ENCODE measurements at regions not wholly inside any gene's neighbourhood (a gene's known extent, or its start where the extent isn't known, plus 50 kb on each side); places are given as distances from the start of the nearest gene placed in this dataset.

- no peak for DNase-seq
Observed at GRCh38 chr2:109070290-109070689, 58.7 kb upstream of the SH3RF3 start.

GRCh38 chr2:109069331-109070194 is 59.4 kb upstream of the SH3RF3 start:
- DNase-seq = no peak

DNA sequence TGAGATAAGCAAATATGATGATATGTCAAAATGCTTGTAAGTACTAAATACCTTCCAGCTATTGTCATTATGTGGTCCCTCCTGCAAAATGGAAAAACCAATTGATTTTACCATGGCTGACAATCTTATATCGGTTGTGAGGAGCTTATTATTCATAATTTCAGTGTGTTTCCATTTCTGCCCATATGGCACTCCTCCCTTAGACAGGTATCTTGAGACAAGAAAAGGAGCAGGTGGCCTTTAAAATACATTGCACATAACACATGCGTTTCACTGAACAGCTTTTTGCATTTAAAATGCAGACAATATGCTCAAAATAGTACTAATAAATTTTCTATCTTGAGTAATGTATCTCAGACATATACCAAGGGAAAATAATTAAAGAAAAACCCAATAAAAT is 60.2 kb upstream of the SH3RF3 start:
- DNase-seq = no peak

DNA sequence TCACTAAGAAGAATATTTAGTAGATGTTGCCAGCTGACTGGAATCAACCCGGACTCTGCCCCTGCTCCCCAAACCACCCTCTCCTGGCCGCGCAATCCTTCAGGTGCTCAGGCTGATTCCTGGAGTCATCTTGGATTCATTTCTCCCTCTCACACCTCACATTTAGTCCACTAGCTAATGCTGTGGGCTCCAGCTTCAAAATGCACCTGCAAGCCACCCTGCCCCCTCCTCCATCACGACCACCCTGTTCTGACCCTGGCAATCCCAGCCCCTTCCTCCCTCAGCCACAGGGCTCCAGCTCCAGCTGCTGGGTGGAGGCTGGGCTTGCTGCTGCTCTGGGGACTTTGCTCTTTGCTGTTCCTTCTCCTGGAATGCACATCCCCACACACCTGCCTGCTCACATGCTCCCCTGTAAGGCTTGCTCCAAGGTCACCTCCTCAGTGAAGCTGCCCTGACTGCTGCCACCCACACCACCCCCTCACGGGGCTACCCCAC is 61.3 kb upstream of the SH3RF3 start:
- no peak for DNase-seq

GRCh38 chr2:109066917-109067597 is 61.9 kb upstream of the SH3RF3 start:
- no peak for DNase-seq

DNA sequence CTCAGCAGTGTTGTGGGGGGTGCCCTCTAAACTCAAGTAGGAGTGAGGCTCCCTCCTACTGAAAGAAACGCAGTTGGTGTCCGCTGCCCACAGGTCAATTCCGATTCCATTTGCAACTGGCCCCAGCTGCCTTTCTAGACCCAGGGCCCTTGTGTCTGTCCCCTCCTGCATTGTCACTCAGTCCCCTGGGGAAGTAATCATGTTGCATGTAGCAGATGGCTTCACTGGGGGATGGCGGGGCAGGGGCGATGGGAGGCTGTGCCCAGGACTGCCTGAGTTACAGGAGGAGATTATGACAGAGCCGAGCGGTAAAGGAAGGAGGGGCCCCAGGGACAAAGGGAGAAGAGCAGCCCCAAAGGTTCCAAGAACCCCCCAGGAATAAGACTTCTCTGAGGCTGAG is 62.5 kb upstream of the SH3RF3 start:
- DNase-seq = no peak

- no peak for DNase-seq
Observed at GRCh38 chr2:109065391-109065734, 63.6 kb upstream of the SH3RF3 start.

DNA sequence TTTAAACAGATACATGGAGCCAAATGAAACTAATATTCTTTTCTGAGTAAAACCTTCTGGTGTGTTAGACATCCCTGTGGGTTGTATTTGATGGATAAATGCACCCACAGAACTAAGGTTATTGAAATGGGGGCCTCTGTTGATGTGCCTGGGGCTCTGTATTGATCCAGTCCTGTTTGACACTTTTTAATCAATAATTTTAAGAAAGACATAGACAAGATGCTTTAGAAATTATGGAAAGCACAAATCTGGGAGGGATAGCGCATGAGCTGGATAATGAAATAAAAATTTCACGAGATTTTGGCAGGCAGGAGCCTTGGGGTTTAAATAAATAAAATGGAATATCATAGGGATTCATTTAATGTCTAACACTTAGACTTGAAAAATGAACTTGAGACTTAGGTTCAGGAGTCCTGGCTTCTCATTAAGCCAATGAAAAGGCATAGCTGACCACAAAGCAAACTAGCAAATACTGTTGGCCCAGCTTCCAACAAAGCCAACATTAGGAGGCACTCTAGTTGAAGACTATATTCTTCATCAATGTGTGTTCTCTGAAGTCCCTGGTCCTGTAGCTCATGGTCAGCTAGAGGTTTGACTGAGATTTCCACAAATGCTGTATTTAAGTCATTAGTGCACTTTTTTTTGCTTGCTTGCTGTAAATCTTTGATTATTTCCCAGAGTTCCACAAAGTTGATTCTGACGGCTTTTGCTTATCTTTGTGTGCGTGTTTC is 64.2 kb upstream of the SH3RF3 start:
- DNase-seq = no peak

DNA sequence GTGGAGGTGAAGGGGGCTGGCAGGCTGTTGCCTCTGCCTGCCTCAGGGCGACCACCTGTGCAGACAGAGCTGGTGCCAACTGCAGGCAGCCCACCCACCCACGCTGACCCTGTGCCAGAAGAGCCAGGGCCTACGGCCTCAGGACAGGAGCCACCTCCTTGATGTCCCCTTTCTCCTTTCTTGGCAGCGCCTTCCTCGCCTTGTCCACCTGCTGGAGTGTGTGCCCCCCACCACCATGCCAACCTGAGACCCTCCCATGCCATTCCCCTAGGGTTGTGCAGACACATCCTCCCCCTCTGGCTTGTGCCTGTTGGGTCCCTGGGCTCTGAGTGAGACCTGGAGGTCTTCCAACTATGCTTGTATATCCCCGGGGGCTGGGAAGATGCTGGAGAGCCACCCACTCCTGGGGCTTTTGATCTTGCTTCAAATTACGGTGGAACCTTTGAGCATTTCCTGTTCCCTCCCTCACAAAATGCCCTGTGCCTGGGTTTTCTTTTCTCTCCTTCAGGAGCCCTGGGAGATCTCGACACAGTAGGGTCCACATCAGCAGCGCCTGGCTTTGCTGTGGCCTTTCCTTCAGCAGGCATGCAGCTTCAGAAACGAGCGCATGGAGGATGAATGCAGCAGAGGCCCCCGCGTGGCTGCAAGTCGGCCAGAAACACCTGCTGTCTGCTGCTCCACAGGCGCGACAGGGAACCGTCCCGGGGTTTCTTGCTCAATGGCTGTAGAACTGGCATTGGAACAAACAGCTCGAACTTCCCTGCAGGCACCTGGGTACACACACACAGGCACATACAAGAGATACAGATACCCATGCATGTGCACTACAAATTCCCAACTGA is 65.9 kb upstream of the SH3RF3 start:
- DNase-seq = no peak

- DNase-seq = no peak
Observed at GRCh38 chr2:109062145-109062858, 66.7 kb upstream of the SH3RF3 start.

DNA sequence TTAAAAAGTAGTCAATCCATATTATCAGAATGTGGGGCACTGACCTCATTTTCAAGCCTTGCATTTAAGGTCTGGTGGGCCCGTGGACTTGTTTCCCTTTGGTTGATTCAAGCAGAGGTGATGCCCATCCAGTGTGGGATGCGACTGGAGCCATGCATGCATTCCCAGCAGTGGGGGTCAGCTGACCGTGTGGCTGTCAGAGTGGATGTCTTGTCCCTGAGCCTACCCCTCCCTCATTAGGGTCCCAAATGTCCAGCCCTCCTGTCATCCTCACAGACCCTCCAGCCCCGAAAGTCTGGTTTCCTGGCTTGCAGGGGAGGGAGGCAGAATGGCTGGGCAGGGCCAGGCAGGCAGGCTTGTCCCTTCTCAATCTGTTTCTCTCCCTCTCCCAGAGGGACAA is 67.3 kb upstream of the SH3RF3 start:
- no peak for DNase-seq

GRCh38 chr2:109060496-109060895 is 68.5 kb upstream of the SH3RF3 start:
- no peak for DNase-seq

GRCh38 chr2:109059474-109060165 is 69.4 kb upstream of the SH3RF3 start:
- DNase-seq = no peak

DNA sequence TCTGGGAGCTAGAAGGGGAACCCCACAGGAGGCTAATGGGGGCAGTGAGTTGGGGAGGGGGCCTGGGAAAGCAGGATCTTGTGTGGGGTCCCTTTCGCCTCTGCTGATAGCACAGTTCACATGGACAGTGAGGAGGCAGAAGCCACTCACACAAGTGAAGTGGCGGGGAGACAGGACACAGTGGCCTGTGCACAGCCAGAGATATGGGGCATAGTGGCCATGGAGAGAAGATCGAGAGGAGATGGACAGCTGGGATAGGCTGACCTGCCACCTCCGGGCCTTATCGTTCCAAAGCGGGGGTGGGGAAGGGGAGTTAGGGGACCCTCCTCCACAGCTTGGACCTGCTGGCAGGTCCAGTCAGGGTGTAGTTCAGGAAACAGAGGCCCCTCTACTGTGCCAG is 69.8 kb upstream of the EDAR start:
- no peak for DNase-seq

- DNase-seq = no peak
Observed at GRCh38 chr2:109058191-109058632, 69.2 kb upstream of the EDAR start.

DNA sequence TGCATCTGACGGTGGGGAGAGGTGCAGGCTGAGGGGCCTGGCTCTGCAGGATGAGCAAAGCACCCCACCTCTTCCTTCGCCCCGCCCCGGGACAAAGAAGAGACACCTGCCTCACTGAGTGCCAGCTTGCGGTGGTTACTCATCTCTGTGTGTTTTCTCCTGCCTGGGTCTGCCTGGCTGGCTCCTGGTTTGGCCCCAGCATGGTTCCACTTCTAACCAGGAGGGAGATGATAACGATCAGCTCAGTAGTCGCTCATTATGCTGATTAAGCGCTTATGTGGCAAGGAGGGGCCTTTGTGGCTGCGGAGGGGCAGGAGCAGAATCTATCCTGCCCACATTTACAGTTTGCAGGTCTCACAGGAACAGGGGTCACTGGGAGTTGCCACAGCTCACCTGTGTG is 68.7 kb upstream of the EDAR start:
- DNase-seq = no peak

- no peak for DNase-seq
Observed at GRCh38 chr2:109055435-109055834, 66.4 kb upstream of the EDAR start.

GRCh38 chr2:109054865-109055264 is 65.8 kb upstream of the EDAR start:
- no peak for DNase-seq

- DNase-seq = no peak
Observed at GRCh38 chr2:109053716-109054115, 64.7 kb upstream of the EDAR start.

- no peak for DNase-seq
Observed at GRCh38 chr2:109052922-109053321, 63.9 kb upstream of the EDAR start.

GRCh38 chr2:109049022-109049421 is 60.0 kb upstream of the EDAR start:
- DNase-seq = no peak

All from inflammatory macrophage treated with lipopolysaccharide for 1 hour (primary cell).